GM21723 (cell line): ENCODE measurements at regions not wholly inside any gene's neighbourhood (a gene's known extent, or its start where the extent isn't known, plus 50 kb on each side); places are given as distances from the start of the nearest gene placed in this dataset.

Experiments
- ATAC-seq: cut with Tn5 transposase; IDR thresholded peaks from one replicate; pipeline ENCODE4 v1.9.1; 2021; ENCODE audit warnings: mild to moderate bottlenecking, moderate library complexity; ENCODE audit not compliant: unreplicated experiment

DNA sequence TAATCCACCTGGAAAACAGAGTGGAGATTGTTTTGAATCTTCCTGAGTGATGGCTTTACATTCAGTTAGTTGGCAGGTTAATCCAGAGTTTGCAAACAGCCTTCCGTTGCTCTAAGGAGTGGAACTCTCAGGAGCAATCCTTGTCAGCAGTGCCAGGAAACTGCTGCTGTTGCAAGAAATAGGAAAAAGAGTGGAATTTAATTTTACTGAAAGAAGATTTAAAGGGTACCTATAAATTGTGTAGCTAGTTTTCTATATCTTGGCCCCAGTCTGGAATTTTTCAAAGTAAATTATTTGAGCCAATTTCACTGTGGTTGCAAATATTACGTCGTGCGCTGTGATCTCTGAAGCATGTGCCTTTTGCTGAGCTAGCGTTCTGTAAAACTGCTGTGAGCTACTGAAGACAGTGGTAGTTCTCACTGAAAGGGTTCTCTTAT, 55.5 kb upstream of the SLC5A12 start:
- ATAC-seq, result no peak

DNA sequence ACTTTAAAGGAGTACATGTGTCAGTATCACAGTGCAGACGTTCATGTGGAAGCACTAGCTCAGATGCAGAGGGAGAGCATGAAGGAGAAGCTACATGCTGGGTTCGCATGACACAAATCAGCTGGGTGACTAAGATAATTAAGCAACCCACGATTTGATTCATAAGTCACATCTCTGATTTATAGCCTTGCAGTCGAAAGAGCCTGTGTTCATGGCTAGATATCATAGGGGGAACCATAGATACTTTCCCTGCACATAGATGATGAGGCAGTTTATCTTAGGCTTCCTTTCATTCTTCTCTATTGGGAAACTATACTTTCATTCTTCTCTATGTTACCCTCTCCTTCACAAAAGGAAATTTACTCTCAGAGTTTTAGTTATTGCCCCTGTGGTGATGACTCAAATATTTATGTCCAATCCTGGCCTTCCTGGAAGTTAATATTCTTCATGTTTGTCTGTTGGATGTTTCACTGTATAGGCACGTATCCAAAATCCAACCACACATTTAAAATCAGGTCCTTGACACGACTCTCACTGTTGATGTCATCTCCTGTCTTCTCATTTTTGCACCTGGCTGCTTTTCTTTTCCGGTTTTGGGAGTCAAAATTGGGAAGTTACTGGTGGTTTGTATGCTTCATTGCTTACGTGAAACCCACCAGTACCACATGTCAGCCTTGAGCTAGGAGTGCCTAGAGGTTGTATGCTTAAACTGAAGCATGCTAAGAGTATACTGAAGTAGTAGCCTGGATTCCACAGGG, 56.3 kb upstream of the SLC5A12 start:
- ATAC-seq, result no peak

DNA sequence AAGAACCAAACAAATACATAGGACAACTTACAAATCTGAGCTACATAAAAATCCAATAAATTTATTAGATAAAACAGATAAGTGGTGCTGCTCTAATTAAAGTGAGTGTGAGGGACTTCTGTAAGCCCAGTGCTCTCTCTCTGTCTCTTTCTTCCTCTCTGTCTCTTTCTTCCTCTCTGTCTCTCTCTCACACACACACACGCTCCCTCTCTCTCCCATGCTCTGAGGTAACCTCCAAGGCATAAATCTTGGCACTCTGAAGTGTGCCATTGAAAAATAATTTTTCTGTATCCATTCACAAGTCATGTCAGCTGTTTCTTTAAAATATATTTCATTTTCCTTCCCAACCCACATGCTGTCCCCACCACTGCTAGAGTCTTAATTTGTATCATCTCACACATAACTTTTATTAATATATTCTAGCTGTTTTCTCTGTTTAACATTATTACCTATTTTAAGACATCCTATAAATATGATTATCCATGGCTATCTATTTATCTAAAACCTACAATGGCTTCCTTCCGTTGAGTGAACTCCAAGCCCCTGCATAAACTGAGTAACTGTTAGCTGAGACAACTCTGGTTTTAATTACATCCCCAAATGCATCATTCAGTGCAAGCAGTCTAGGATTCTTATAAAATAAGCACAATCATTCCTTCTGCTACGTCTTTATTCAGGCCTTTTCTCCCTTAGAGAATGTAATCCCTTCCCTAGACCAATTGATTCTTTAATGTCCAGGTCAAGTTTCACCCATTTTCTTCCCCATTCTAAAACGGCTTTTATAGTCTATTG, 57.4 kb upstream of the SLC5A12 start:
- no peak for ATAC-seq

DNA sequence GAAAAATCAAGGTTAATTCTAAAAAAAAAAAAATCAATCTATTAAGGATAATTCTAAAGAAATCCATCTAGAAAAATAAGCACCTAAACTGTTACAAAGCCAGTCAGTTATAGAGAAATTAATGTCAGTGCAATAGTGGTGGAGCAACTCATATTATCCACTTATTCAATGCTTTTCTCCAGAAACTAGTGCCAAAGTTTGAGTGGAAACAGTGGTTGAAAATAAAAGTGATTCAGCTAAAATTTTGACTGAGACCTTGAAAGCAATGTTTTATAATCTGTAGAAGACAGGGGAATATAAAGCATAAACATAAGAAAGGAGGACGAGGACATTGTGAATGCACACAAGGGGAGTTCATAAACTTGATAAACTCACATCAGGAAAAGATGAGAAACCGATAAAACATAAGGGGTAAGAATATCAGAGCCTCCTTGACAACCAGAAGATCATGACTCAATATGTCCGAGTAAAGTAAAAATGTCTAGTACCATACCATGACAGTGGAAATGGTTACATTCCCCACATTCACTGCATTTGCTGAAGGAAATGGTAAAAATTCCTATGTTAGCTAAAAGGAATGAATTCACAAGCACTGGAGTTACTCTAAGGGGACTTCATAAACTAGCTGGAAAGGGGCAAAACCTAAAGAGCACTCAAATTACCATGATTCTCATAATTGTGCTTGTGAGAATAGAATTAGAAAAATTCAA, 58.7 kb upstream of the SLC5A12 start:
- ATAC-seq, result no peak

DNA sequence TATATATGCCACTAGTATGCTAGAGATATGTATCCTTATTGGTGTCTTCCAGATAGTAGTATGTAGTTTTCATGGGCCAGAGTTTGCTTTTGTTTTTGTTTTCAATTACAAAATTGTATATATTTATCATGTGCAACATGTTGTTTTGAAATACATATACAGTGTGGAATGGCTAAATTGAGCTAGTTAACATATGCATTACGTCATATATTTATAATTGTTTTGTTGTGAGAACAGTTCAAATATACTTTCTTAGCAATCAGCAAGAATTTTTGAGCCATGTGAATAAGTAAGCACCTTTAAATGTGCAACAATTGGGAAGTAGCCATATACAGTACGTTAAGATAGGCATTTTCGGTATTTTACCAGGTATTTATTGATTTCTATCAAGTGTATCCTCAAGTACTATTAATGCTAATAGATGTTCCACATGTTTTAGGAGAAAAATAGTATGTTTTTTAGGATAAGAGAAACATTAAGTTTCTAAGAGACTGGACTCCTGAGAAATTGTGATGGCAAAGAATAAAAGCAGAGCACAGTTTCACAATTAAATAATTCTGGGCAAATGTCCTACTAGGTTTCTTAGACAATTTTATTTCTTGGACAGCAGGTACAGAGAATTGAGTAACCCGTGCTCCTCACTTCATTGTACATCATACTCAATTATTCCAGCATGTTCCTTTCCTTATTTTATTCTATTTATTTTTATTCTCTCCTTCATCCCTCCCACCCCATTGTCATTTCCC, 60.5 kb upstream of the SLC5A12 start:
- ATAC-seq, result no peak

DNA sequence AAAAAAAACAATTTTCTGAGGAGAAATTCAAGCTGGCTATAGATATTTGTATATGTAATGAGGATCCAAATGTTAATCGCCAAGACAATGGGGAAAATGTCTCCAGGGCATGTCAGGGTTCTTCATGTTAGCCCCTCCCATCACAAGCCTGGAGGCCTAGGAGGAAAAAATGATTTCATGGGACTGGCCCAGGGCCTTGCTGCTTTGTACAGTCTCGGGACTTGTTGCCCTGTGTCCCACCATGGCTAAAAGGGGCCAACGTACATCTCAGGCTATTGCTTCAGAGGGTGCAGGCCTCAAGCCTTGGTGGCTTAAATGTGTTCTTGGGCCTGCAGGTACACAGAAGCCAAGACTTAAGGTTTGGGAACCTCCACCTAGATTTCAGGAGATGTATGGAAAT, 62.1 kb upstream of the SLC5A12 start:
- ATAC-seq, result no peak

DNA sequence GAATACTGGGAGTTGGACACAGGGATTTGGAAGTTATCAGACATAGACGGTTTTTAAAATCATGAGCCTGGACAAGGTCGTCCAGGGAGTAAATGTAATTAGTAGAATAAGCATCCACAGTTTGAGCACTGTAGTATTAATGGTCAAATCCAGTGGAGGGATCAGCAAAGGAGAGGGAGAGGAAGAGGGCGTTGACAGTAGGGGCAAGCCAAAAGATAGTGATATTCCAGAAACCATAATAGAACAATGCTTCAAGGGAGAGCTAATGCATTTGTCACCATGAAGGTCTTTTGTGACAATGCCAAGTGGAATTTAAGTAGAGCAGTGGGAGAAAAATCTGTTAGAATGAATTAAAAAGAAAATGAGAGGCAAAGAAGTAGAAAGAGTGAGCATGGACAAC, 68.9 kb upstream of the SLC5A12 start:
- no peak for ATAC-seq

DNA sequence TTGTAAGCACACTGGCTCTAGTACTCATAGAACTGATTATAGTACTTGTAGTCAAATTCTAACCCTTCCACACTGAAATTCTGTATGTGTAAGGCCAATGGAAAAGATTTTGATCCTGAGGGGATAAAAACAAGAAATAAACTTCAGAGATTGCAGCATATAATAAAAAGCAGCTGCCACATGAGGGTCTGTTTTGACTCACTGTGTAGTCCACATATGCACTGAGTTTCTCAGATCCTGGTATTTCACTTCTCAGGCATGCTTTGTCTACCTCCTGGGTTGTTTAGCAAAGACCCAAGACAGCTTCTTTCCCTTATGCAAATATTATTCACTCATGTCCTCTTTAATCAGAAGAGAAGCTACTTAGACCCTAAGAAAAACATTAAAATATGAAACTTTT, 71.1 kb upstream of the SLC5A12 start:
- ATAC-seq, result no peak

DNA sequence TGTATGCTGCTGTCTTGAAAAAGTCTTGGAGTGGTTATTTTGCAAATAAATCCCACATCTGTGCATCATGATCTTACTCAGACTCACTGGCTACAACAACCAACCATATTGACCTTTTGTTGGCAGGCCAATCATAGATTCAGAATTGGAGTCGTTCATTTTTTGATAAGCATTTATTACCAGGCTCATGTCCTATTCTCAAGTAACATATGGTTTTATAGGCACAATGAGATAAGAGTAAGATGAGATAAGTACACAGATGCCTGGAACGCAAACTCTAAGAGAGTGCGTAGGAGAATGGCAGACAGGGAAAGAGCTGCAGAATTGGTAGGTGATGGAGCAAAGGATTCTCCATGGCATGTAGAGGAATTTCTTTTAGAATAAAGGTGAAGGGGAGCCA, 71.6 kb upstream of the SLC5A12 start:
- ATAC-seq, result no peak

DNA sequence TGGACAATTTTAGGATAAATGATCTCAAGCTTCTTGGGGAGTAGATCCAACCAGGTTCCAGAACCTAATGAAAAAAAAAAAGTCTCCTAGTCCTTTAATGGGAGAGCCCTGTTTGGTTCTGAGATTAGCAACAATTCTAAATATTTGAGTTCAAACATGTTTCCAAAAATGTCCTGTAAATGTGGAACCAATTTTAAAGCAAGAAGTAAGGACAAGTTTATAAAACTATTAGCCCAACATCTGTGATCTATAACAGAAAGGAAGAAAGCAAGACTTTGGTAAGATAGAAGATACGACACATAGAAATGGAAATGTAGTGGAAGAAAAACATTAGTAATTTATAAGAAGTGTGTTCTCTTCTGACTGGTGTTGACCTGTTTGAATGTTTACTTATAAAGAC, 79.7 kb upstream of the SLC5A12 start:
- no peak for ATAC-seq

DNA sequence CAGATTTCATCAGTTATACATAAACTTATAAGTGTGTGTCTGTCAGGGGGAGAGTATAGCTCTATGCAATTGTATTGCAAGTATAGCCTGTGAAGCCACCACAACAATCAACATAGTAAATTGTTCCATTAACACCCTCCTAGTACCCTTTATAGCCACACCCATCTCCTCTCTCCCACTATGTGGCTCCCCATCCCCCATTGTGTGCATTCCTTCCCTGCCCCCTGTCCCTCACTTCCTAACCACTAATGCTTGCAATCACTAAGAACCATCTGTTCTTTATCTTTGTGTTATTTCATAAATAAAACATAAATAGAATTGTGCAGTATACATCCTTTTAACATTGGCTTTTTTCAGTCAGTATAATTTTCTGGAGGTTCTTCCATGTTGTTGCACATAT, 83.1 kb upstream of the SLC5A12 start:
- no peak for ATAC-seq

DNA sequence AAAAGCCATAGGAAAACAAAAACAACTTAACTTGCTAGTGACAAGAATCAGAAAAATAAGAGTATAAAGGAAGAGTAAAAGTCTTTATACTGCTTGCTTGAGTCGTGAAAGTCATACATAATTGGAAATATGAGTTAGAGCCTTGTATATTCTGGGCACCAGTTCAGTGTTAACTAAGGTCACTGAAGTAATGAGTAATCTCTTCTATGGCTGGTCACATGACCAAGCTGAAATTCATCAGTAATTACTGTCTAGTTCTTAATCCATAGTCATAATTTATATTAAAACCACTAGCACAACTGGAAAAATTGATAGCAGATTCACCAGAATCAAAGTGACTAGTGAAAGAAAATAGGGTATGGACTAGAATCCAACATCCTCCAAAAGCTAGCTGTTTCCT, 84.4 kb upstream of the SLC5A12 start:
- no peak for ATAC-seq

DNA sequence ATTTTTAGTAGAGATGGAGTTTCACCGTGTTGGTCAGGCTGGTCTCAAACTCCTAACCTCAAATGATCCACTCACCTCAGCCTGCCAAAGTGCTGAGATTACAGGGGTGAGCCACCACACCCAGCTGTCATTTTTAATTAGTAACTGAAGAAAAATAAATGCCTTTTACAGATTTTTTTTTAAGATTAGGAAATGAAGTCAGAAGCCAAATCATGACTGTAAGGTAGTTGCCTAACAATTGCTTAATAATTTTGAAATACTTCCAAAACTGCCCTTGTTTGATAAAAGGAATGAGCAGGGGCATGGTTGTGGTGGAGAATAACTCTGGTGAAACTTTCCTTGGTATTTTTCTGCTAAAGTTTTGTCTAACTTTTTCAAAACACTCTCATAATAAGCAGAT, 98.9 kb upstream of the SLC5A12 start:
- no peak for ATAC-seq

DNA sequence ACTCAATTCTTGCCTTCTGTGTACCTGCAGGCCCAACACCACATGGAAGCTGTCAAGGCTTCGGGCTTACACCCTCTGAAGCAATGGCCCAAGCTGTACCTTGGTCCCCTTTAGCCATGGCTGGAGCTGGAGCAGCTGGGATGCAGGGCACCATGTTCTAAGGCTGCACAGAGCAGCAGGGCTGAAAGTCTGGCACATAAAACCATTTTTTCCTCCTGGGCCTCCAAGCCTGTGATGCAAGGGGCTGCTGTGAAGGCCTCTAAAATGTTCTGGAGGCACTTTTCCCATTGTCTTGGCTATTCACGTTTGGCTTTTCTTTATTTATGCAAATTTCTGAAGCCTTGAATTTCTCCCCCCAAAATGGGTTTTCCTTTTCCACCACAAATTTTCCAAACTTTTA, 102.1 kb upstream of the SLC5A12 start:
- no peak for ATAC-seq

DNA sequence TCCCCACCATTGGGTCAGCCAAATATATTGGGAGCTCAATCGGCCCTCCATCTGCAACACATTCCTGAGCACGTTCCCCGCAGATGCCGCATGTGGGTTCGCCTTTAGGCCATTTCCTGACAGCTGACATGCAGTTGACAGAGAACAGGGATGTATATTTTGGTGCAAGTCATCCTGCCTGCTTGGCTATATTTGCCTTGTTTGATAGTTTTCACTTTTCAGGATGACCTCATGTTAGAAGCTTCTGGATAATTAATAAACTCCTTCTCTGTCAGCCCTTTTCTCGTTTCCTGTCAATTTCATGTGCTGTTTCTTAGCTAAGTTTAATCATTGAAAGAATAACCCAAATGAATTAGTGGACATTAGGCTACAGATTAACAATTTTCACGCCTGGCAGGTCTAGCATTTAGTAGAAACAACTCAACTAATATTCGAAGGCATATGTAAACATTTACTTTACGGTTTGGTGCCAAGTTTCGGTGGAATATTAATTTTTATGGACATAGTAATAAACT, 105.8 kb upstream of the SLC5A12 start:
- ATAC-seq, result no peak

DNA sequence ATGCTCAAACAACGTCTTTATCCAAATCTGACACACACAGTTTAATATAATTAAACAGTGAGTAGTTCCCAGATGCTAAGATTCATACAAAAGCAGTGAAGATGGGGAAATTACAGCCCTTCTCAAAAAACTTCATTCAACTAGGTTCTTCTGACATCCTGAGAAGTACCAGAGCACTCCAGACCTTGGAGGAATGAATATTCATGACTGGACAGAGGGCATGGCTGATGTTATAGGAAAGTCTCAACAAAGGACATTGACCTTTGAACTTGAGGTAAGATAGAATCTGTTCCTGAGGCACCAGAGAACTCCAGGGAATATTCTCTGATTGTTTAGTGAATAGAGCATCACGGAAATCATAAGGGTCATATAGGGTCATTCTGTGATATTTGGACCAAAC, 106.4 kb upstream of the SLC5A12 start:
- no peak for ATAC-seq

DNA sequence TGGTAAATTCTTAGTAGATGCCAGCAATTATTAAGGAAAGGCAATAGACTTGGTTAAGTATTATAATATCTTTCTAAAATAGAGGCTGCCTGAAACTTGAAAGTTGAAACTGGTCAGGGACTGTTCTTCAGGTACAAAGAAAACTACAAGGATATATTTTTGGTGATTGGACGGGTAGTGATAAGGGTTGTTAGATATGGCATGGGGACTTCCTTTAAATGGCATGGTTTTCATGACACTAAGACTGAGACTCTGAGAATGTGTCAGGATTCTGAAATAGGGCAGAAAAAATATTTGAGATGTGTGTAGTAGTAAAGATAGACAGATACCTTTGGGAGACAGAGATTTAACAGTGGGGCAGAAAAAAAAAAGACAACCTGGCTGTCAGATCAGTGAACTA, 108.4 kb upstream of the SLC5A12 start:
- ATAC-seq, result no peak

DNA sequence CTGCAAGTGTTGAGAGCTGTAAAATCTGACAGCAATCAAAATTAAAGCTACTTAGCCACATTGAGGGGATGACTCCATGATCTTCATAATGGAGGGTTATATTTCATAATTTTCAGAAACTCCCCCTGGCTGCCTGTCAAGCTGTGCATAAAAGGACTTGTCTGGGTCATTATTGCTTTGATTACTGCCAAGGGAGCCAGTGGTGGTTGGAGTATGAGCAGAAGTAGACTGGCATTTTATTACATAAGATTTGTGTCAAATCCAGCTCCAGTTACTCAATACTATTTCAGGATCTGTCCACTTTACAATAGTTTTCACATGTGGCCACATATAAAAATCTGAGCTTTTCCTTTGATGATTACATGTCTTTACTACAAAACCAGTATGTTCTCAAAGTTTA, 108.9 kb upstream of the SLC5A12 start:
- ATAC-seq, result no peak

DNA sequence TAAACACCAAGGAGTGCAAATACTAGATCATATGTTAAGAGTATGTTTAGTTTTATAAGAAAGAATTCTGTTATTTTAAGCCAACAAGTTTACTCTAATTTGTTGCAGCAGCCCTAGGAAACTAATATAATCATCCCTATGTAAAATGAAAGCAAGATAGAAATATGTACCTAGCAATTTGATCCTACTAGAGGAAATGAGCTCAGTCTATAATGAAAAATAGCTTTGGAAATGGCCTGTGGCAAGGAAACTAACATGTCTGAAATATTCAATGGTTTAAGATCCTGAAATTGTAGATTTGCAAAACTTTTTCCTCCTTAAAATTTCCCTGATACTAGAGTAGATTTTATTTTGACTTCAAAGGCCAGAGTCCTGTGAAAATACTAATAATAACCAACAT, 112.7 kb upstream of the SLC5A12 start:
- ATAC-seq, result no peak

DNA sequence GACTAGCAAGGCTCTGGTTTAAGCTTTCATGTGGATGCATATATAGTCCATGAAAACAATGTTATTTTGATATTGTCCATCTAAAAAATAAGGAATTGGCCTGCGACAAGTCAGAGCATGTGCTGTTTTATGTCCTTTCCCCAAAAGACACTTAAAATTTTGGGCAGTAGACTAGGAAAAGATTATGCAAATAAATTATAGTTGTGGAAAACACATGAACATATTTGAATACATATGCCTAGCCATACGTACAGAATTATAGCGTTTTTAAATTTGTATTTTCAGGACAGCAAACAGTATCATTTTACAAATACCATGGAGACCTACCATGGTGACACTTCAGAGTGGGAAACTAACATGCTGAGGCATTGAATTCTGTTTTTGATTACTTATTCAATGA, 113.8 kb upstream of the SLC5A12 start:
- no peak for ATAC-seq

DNA sequence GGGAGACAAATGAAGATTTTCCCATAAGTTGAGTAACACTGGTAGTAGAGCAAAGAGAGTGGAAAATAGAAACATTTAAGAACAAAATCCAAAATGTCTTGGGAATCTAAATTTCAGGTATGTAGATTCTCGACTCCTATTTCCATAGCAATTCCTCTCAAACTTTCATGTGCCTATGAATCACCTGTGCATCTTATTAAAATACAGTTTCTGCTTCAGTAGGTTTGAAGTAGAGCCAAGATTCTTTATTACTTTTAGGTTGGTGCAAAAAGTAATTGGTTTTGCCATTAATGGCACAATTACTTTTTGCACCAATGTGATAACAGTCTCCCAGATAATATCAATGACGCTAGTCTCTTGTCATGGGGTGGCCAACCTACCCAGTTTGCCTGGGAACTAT, 115.3 kb upstream of the SLC5A12 start:
- ATAC-seq, result no peak
